HG02610 (cell line): ENCODE measurements at regions not wholly inside any gene's neighbourhood (a gene's known extent, or its start where the extent isn't known, plus 50 kb on each side); places are given as distances from the start of the nearest gene placed in this dataset.
"Not testable (repeated sequence)": the region's sequence is repeated elsewhere in the genome, so short reads cannot be mapped to it uniquely, and the experiment has no call there.

ENCODE experiments used
- ATAC-seq: cut with Tn5 transposase; IDR thresholded peaks from one replicate; pipeline ENCODE4 v1.9.1; 2021; ENCODE audit warnings: mild to moderate bottlenecking, moderate library complexity; ENCODE audit not compliant: unreplicated experiment

GRCh38 chr11:97905671-97906070 is 1115.1 kb upstream of the CNTN5 start:
- no peak for ATAC-seq

- no peak for ATAC-seq
Observed at GRCh38 chr11:97908354-97908753, 1112.4 kb upstream of the CNTN5 start.

- ATAC-seq, result no peak
Observed at GRCh38 chr11:97909614-97910399, 1110.9 kb upstream of the CNTN5 start.

GRCh38 chr11:97912629-97913028 is 1108.1 kb upstream of the CNTN5 start:
- ATAC-seq, result no peak

GRCh38 chr11:97922933-97923332 is 1097.8 kb upstream of the CNTN5 start:
- ATAC-seq, result not testable (repeated sequence)

- no peak for ATAC-seq
Observed at GRCh38 chr11:97934572-97935208, 1086.1 kb upstream of the CNTN5 start.

GRCh38 chr11:97937501-97937900 is 1083.2 kb upstream of the CNTN5 start:
- ATAC-seq, result no peak

- ATAC-seq, result no peak
Observed at GRCh38 chr11:97938789-97939188, 1082.0 kb upstream of the CNTN5 start.

- ATAC-seq, result no peak
Observed at GRCh38 chr11:97943493-97943892, 1077.3 kb upstream of the CNTN5 start.

- ATAC-seq, result no peak
Observed at GRCh38 chr11:97948793-97949192, 1072.0 kb upstream of the CNTN5 start.

GRCh38 chr11:97955595-97955994 is 1065.2 kb upstream of the CNTN5 start:
- ATAC-seq, result no peak

GRCh38 chr11:97956904-97957303 is 1063.8 kb upstream of the CNTN5 start:
- no peak for ATAC-seq

- ATAC-seq, result no peak
Observed at GRCh38 chr11:97961431-97961830, 1059.3 kb upstream of the CNTN5 start.

- ATAC-seq, result no peak
Observed at GRCh38 chr11:97962758-97963157, 1058.0 kb upstream of the CNTN5 start.

GRCh38 chr11:97963528-97964331 is 1057.0 kb upstream of the CNTN5 start:
- ATAC-seq, result no peak

- no peak for ATAC-seq
Observed at GRCh38 chr11:97964332-97965004, 1056.3 kb upstream of the CNTN5 start.

- ATAC-seq, result no peak
Observed at GRCh38 chr11:97965849-97966646, 1054.7 kb upstream of the CNTN5 start.

GRCh38 chr11:97966901-97967300 is 1053.8 kb upstream of the CNTN5 start:
- ATAC-seq, result no peak

- no peak for ATAC-seq
Observed at GRCh38 chr11:97968071-97968470, 1052.7 kb upstream of the CNTN5 start.

GRCh38 chr11:97972731-97973130 is 1048.0 kb upstream of the CNTN5 start:
- ATAC-seq, result no peak
